SK-N-SH (cell line): ENCODE measurements at regions not wholly inside any gene's neighbourhood (a gene's known extent, or its start where the extent isn't known, plus 50 kb on each side); places are given as distances from the start of the nearest gene placed in this dataset.
A peak's percentile ranks its signal among the peaks of the same experiment; 100 is the strongest.
"Not testable (repeated sequence)": the region's sequence is repeated elsewhere in the genome, so short reads cannot be mapped to it uniquely, and the experiment has no call there.

Experiments used
- CTCF ChIA-PET: fragments of 300-600, 350-600 bp; formaldehyde crosslinking; extraction: SDS; loops from one replicate; lab custom pipeline; 2021; lab: Yijun Ruan, JAX
- POLR2A ChIA-PET: fragments of 350-600 bp; sonication (Branson Sonifier 250); formaldehyde crosslinking; extraction: SDS; loops from one replicate; lab custom pipeline; 2020; ENCODE audit warnings: antibody characterized with exemption, inconsistent platforms; lab: Yijun Ruan, JAX
- DNase-seq: peaks from one replicate; pipeline ENCODE4 v3.0.0; 2012
- H2AFZ ChIP-seq: fragments of 200-600 bp; sonication (generic); 2 replicates; pipeline ENCODE4 v1.8.1; 2016; ENCODE audit warnings: antibody characterized with exemption, mild to moderate bottlenecking, low read depth
- H3F3A ChIP-seq: fragments of 200-600 bp; sonication (generic); replicated peaks from 2 replicates; pipeline ENCODE3; 2016; ENCODE audit warnings: antibody characterized with exemption, mild to moderate bottlenecking; ENCODE audit not compliant: insufficient read depth
- H3K27ac ChIP-seq, 2 experiments: fragments of 200-500 bp in 1 of 2; fragments of 200-600 bp in 1 of 2; sonication (Bioruptor generic) in 1 of 2; sonication (generic), shearing (Covaris generic) in 1 of 2; 2 replicates each; pipeline versions ENCODE4 v1.5.1 to v1.6.1; 2014 to 2016; ENCODE audit warnings: low read depth in 2 of 2, inconsistent platforms in 1 of 2, low read length in 1 of 2, mild to moderate bottlenecking in 1 of 2, mixed read lengths in 1 of 2
- H3K27me3 ChIP-seq: fragments of 200-600 bp; sonication (generic), shearing (Covaris generic); 2 replicates; pipeline ENCODE4 v1.6.1; 2016; ENCODE audit warnings: mixed run types; ENCODE audit not compliant: insufficient read depth
- H3K36me3 ChIP-seq, 2 experiments: fragments of 200-500 bp in 1 of 2; fragments of 200-600 bp in 1 of 2; sonication (Bioruptor generic) in 1 of 2; sonication (generic) in 1 of 2; replicated peaks in 1 of 2; 2 replicates each; pipeline versions ENCODE3 to v1.5.1; 2014 to 2016; ENCODE audit warnings: low read length in 1 of 2, mild to moderate bottlenecking in 1 of 2; ENCODE audit not compliant: insufficient read depth in 2 of 2, control insufficient read depth in 1 of 2
- H3K4me1 ChIP-seq, 2 experiments: fragments of 200-500 bp in 1 of 2; fragments of 200-600 bp in 1 of 2; sonication (Bioruptor generic) in 1 of 2; sonication (generic), shearing (Covaris generic) in 1 of 2; 2 replicates each; pipeline versions ENCODE4 v1.5.1 to v1.6.1; 2014 to 2016; ENCODE audit warnings: low read depth in 1 of 2, low read length in 1 of 2, mixed run types in 1 of 2; ENCODE audit not compliant: insufficient read depth in 2 of 2, control insufficient read depth in 1 of 2
- H3K4me2 ChIP-seq: fragments of 200-600 bp; sonication (generic), shearing (Covaris generic); 2 replicates; pipeline ENCODE4 v1.6.1; 2017; ENCODE audit warnings: mixed run types
- H3K4me3 ChIP-seq, 2 experiments: fragments of 200-500 bp in 1 of 2; fragments of 200-600 bp in 1 of 2; sonication (Bioruptor generic) in 1 of 2; sonication (generic), shearing (Covaris generic) in 1 of 2; 2 replicates each; pipeline versions ENCODE4 v1.5.1 to v1.8.1; 2014 to 2016; ENCODE audit warnings: low read depth in 2 of 2, inconsistent platforms in 1 of 2, low read length in 1 of 2, mild to moderate bottlenecking in 1 of 2, mixed read lengths in 1 of 2, moderate library complexity in 1 of 2
- H3K79me2 ChIP-seq: fragments of 200-600 bp; sonication (generic); 2 replicates; pipeline ENCODE4 v1.8.1; 2017; ENCODE audit warnings: mild to moderate bottlenecking; ENCODE audit not compliant: insufficient read depth
- H3K9ac ChIP-seq: fragments of 200-600 bp; sonication (generic); 2 replicates; pipeline ENCODE4 v1.6.1; 2017; ENCODE audit warnings: mixed run types
- H3K9me2 ChIP-seq: fragments of 200-600 bp; sonication (generic); 2 replicates; pipeline ENCODE4 v1.6.1; 2017; ENCODE audit warnings: mixed run types
- H3K9me3 ChIP-seq: fragments of 200-600 bp; sonication (generic); 2 replicates; pipeline ENCODE4 v1.6.1; 2017; ENCODE audit warnings: mixed run types, mild to moderate bottlenecking, moderate library complexity
- H4K20me1 ChIP-seq: fragments of 200-600 bp; sonication (generic); 2 replicates; pipeline ENCODE4 v1.6.1; 2017; ENCODE audit warnings: mild to moderate bottlenecking, mixed run types; ENCODE audit not compliant: insufficient read depth
- CHD2 ChIP-seq: fragments of 150-350 bp; IDR thresholded peaks from 2 replicates; pipeline ENCODE4 v1.6.1; 2018; ENCODE audit warnings: low read length; ENCODE audit not compliant: partially characterized antibody
- FOSL2 ChIP-seq: IDR thresholded peaks from 2 replicates; pipeline ENCODE4 v1.4.0; 2012; ENCODE audit warnings: low read depth, mild to moderate bottlenecking, moderate library complexity, borderline replicate concordance
- FOXM1 ChIP-seq: IDR thresholded peaks from 2 replicates; pipeline ENCODE4 v1.4.0; 2012; ENCODE audit warnings: low read depth, mild to moderate bottlenecking
- JUND ChIP-seq: IDR thresholded peaks from 2 replicates; pipeline ENCODE4 v1.4.0; 2012
- NFIC ChIP-seq: IDR thresholded peaks from 2 replicates; pipeline ENCODE4 v1.4.0; 2012; ENCODE audit warnings: borderline replicate concordance
- NRF1 ChIP-seq: IDR thresholded peaks from 2 replicates; pipeline ENCODE4 v1.6.1; 2012; ENCODE audit warnings: low read depth, mild to moderate bottlenecking, low read length
- RAD21 ChIP-seq: IDR thresholded peaks from 2 replicates; pipeline ENCODE4 v1.6.1; 2012; ENCODE audit warnings: mild to moderate bottlenecking, low read length
- RCOR1 ChIP-seq: fragments of 150-350 bp; IDR thresholded peaks from 2 replicates; pipeline ENCODE4 v1.6.1; 2017; ENCODE audit warnings: antibody characterized with exemption, low read length
- REST ChIP-seq: IDR thresholded peaks from 2 replicates; pipeline ENCODE4 v1.6.1; 2012; ENCODE audit warnings: mild to moderate bottlenecking, low read depth, low read length, moderate library complexity
- RFX5 ChIP-seq: IDR thresholded peaks from 2 replicates; pipeline ENCODE4 v1.6.1; 2012; ENCODE audit warnings: mild to moderate bottlenecking, improper control_type of control experiment, low read length
- SMC3 ChIP-seq: IDR thresholded peaks from 2 replicates; pipeline ENCODE4 v1.6.1; 2012; ENCODE audit warnings: low read depth, low read length, improper control_type of control experiment
- ZBTB33 ChIP-seq: IDR thresholded peaks from 2 replicates; pipeline ENCODE4 v1.4.0; 2012; ENCODE audit warnings: low read depth, borderline replicate concordance
- WGBS: methylation state at CpG from one replicate; pipeline ENCODE4 v1.1.6; 2017; ENCODE audit warnings: low lambda C conversion rate; 5-methylcytosine and 5-hydroxymethylcytosine counted together

- no peaks in the 10 kb centered on the region for H3K79me2 ChIP-seq
- DNase-seq = no peak
- H3K27ac ChIP-seq = 0 out of 4 replicates have a peak overlapping the region, but pooled peaks of 1 of the 2 experiments have one; percentile 2
- H3K36me3 ChIP-seq = no peaks in the 10 kb centered on the region
- ChIA-PET POLR2A (no interaction called here), CTCF (interaction anchor here (0.5 to 1.9 kb wide), 2 partner anchors 11 to 26 kb away, joined by 3 to 7 read pairs; no protein-coding TSS in a partner anchor)
- TF ChIP-seq NFIC = no peak
- no peak for TF ChIP-seq RFX5
- no peak for TF ChIP-seq CHD2
- TF ChIP-seq FOSL2 = no peak
- TF ChIP-seq RAD21 = no peak
- TF ChIP-seq NRF1 = no peak
- TF ChIP-seq REST = no peak
- TF ChIP-seq JUND = no peak
- TF ChIP-seq SMC3 = no peak
- TF ChIP-seq ZBTB33 = no peak
- no peak for TF ChIP-seq FOXM1
- no peak for TF ChIP-seq RCOR1
- no peak overlapping the region for H3K9ac ChIP-seq
- H3F3A ChIP-seq = no peaks in the 10 kb centered on the region
- no peak overlapping the region for H3K4me2 ChIP-seq
- peaks cover 0 to 4% of the 10 kb centered on the region in 2 experiments; a peak in 2 of 4 replicates for H3K4me1 ChIP-seq
- no peaks in the 10 kb centered on the region for H4K20me1 ChIP-seq
- H3K27me3 ChIP-seq = no peaks in the 10 kb centered on the region
- H3K9me3 ChIP-seq = no peaks in the 10 kb centered on the region
- H3K9me2 ChIP-seq = no peaks in the 10 kb centered on the region
- no peak overlapping the region for H3K4me3 ChIP-seq
- WGBS = 77% methylated on average over 1 of the region's 1 CpG
- peak overlapping the region; percentile 54 for H2AFZ ChIP-seq
Measured at GRCh38 chr7:12032146-12032545, 178.9 kb upstream of the TMEM106B start.

- H3K36me3 ChIP-seq, H3K79me2 ChIP-seq, H3K27ac ChIP-seq, H3K9ac ChIP-seq, H3K9me2 ChIP-seq, H3K9me3 ChIP-seq, CTCF ChIA-PET, H3K4me3 ChIP-seq, H4K20me1 ChIP-seq, H3K4me1 ChIP-seq, POLR2A ChIA-PET, DNase-seq, H3K27me3 ChIP-seq, H3K4me2 ChIP-seq, H3F3A ChIP-seq: not testable (repeated sequence)
- 0 out of 2 replicates have a peak overlapping the region, but pooled peaks have one; percentile 8 for H2AFZ ChIP-seq
Measured at GRCh38 chr7:12043457-12043856, 167.6 kb upstream of the TMEM106B start.
